Body of pancreas (tissue), 4 donors: ENCODE measurements at regions not wholly inside any gene's neighbourhood (a gene's known extent, or its start where the extent isn't known, plus 50 kb on each side); places are given as distances from the start of the nearest gene placed in this dataset.

Source experiments
- POLR2A ChIP-seq, 3 donors: fragments of 450-650 bp; IDR thresholded peaks; one replicate each; pipeline ENCODE4 v1.6.1; 2016; ENCODE audit warnings: antibody characterized with exemption in 3 of 3, mild to moderate bottlenecking in 2 of 3
- TF ChIP-seq, protein P1 (sequence below), 7 experiments: fragments of 450-650 bp in 4 of 7; fragments of 200-600 bp in 3 of 7; sonication (generic) in 3 of 7; IDR thresholded peaks; one replicate each; pipeline ENCODE4 v1.5.1; 2016 to 2019; ENCODE audit warnings: antibody characterized with exemption in 7 of 7

DNA sequence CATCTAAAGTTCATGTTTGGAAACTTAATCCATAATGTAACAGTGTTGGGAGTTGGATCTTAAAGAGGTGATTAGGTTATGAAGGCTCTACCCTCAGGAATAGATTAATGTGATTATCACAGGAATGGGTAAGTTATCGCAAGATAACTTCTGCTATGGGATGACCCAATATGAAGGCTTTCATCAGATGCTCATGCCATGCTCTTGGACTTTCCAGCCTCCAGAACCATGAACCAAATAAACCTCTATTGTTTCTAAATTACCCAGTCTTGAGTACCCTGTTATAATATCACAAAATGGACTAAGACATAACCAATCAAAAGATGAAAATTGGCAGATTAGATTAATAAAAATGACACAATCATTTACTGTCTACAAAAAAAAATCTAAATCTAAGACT, 906.9 kb upstream of the SOX9 start:
- TF ChIP-seq, protein P1, sequence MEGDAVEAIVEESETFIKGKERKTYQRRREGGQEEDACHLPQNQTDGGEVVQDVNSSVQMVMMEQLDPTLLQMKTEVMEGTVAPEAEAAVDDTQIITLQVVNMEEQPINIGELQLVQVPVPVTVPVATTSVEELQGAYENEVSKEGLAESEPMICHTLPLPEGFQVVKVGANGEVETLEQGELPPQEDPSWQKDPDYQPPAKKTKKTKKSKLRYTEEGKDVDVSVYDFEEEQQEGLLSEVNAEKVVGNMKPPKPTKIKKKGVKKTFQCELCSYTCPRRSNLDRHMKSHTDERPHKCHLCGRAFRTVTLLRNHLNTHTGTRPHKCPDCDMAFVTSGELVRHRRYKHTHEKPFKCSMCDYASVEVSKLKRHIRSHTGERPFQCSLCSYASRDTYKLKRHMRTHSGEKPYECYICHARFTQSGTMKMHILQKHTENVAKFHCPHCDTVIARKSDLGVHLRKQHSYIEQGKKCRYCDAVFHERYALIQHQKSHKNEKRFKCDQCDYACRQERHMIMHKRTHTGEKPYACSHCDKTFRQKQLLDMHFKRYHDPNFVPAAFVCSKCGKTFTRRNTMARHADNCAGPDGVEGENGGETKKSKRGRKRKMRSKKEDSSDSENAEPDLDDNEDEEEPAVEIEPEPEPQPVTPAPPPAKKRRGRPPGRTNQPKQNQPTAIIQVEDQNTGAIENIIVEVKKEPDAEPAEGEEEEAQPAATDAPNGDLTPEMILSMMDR (IDR thresholded peaks at IDR 0.05) = no peak
- TF ChIP-seq POLR2A (IDR thresholded peaks at IDR 0.05) = no peak
